NCI-H460 (cell line): ENCODE measurements at regions not wholly inside any gene's neighbourhood (a gene's known extent, or its start where the extent isn't known, plus 50 kb on each side); places are given as distances from the start of the nearest gene placed in this dataset.

ENCODE experiments used
- DNase-seq: peaks from one replicate; pipeline ENCODE4 v3.0.0-alpha.2; 2016; ENCODE audit warnings: low read depth; ENCODE audit errors: extremely low read depth

DNA sequence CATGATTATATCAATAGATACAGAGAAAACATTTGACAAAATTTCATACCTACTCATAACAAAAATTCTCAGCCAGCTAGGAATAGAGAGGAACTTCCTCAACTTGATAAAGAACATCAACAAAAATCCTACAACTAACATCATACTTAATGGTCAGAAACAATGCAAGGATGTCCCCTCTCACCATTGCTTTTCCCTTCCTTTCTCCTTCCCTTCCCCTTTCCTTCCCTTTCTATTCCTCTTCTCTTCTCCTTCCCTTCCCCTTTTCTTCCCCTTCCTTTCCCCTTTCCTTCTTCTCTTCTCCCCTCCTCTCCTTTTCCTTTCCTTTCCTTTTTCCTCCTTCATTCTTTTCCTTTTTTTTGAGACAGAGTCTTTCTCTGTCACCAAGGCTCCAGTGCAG, 418.3 kb upstream of the B3GAT1 start:
- DNase-seq, result no peak

- no peak for DNase-seq
These were observed 411.9 kb upstream of the B3GAT1 start for GRCh38 chr11:134823970-134824369.

- no peak for DNase-seq
These were observed 410.9 kb upstream of the B3GAT1 start for GRCh38 chr11:134822897-134823296.

GRCh38 chr11:134821422-134821821, 409.4 kb upstream of the B3GAT1 start:
- DNase-seq, result no peak

DNA sequence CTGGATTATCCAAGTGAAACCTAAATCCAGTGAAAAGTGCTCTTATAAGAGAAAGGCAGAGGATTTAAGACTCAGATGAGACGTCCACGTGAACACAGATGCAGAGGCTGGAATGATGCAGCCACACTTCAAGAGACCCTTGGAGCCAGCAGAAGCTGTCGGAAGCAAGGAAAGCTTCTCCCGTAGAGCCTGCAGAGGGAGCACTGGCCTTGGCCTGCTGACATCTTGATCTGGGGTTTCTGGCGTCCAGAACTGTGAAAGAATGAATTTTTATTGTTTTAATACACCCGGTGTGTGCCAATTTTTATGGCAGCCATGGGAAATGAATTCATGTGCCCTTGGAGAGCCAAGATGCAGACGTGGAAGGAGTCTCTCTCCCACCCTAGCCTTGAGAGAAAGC, 407.0 kb upstream of the B3GAT1 start:
- no peak for DNase-seq

DNA sequence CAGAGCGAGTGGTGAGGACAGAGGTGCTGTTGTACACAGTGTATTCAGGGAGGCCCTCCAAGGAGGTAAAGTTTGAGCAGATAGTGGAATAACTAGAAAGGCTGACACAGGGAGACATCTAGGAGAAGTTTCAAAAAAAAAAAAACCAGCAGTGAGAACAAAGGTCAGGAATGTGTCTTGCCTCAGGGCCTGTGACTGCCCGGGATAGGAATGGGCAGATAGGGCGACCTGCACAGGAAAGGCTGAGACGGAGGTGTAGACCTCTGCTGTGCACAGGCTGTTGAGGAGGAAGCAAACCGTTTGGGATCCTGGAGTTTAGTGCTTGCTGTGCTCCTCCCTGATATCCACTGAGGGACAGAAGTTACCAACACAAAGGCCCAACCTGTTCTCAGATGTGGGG, 406.5 kb upstream of the B3GAT1 start:
- DNase-seq, result no peak

- no peak for DNase-seq
These were observed 403.4 kb upstream of the B3GAT1 start for GRCh38 chr11:134815404-134815803.

DNA sequence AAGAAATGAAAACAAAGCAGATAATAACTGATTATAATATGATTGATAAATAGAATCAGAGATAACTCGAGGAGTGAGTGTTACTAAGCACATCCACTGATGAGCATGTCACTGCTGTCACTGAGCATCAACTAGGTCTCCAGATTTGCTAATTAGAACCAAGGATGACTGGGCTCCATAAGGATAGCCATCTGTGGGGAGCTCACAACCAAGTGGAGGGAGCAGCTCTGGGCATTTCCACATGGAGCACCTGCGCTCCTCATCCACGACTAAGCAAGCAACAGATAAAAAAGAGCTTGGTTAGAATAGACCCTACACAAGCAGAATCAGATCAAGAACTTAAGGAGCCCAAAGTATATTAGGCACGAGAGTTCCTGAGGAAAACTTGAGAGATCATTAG, 396.0 kb upstream of the B3GAT1 start:
- DNase-seq, result no peak

DNA sequence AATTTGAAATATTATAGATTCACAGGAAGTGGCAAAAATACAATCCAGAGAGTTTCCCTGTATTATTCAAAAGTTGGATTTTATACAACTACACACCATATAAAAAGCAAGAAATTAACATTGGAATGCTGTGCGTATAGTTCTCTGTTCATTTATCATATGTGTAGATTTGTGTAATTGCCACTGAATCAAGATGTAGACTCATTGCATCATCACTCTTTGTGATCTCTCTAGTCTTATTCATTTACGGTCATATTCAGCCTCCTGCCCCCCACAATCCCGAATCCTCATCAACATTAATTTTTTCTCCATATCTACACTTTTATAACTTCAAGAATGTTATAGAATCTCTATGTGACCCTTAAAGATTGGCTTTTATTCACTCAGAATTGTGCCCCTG, 390.6 kb upstream of the B3GAT1 start:
- no peak for DNase-seq

- no peak for DNase-seq
These were observed 390.1 kb upstream of the B3GAT1 start for GRCh38 chr11:134802116-134802515.

- DNase-seq, result no peak
These were observed 389.5 kb upstream of the B3GAT1 start for GRCh38 chr11:134801570-134801969.

GRCh38 chr11:134800826-134801225, 388.8 kb upstream of the B3GAT1 start:
- DNase-seq, result no peak

DNA sequence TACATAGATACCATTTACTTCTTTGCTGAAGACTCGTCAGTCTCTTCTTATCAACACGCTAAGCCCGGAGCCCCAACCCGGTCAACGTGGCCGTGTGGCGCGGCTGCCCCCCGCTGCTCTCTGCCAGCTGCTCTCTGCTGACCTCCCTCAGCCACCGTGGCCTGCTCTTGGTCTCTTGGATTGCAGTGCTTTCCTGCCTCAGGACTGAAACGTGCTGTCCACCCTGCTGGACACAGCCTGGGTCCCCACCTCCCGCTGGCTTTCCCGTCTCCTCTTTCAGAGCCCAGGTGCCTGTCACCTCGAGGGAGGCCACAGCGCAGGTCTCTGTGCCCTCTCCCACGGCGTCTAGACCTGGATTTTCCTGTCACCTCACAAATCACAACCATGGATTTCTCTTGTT, 388.1 kb upstream of the B3GAT1 start:
- no peak for DNase-seq

- no peak for DNase-seq
These were observed 387.3 kb upstream of the B3GAT1 start for GRCh38 chr11:134799386-134799785.

DNA sequence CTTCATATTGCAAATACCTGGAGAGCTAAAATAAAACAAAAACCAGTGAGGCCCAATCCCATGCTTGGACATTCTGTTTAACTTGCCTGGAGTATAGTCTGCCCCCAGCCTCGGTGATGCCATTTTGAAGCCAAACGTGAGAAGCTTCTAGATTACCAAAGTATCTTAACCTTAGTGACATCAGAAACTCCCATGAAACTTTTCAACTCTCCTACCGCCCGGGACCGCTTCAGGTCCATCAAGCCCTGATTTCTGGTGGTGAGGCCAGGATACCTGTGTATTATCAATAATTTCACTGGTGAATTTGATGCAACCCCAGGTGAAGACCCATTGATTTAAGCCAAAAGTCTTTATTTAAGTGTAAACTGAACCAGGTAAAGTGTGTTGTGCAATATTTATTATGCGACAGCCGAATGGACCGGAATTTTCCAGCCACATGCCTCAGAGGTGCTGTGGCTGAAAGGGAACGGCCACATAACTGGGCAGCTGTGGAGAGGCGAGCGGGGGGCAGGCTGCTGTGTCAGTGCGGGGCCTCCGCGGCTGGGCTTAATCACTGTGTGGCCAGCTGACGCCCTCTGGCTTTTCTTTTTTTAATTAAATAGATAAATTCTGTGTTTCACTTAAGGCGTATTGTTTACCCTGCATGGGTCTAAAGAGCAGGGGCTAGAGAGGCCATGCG, 385.5 kb upstream of the B3GAT1 start:
- no peak for DNase-seq

- no peak for DNase-seq
These were observed 383.0 kb upstream of the B3GAT1 start for GRCh38 chr11:134795017-134795416.

GRCh38 chr11:134794192-134794591, 382.1 kb upstream of the B3GAT1 start:
- no peak for DNase-seq

DNA sequence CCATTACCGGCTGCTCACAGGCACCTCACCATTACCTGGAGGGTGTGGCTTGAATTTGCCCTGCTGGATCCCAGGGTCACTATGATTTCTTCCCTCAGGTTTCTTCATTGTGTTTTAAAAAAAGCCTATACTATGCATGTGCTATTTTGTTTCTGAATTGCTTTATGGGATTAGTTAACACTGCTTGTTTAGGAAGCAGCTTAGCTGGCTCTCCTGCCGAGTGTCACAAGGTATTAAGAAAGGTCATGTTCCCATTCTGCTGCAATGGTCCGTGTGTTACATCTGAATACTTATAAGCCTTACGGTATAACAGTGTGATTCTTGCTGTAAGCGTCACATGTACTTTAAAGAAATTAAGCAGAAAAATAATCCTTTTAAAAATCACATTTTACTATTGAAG, 380.6 kb upstream of the B3GAT1 start:
- DNase-seq, result no peak

GRCh38 chr11:134792044-134792443, 380.0 kb upstream of the B3GAT1 start:
- no peak for DNase-seq

GRCh38 chr11:134791102-134791501, 379.1 kb upstream of the B3GAT1 start:
- DNase-seq, result no peak

DNA sequence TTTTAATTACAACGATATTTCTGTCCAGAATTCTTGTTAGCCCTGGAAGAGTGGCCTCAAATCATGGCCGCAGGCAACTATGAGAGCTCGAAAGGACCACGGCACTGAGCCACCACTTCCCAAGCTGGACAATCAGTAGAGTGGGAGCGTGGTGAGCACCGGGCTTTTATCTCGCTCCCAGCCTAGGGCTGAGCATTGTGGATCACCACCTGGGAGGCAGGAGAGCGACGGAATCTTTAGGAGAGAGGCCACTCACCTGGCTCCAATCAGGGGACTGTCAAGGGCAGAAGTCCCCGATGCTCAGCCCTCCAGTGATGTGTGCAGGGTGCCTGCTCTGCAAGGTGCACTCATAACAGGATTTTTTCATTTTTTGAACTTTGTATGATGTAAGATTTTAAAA, 377.1 kb upstream of the B3GAT1 start:
- DNase-seq, result no peak

GRCh38 chr11:134786636-134787035, 374.6 kb upstream of the B3GAT1 start:
- no peak for DNase-seq

DNA sequence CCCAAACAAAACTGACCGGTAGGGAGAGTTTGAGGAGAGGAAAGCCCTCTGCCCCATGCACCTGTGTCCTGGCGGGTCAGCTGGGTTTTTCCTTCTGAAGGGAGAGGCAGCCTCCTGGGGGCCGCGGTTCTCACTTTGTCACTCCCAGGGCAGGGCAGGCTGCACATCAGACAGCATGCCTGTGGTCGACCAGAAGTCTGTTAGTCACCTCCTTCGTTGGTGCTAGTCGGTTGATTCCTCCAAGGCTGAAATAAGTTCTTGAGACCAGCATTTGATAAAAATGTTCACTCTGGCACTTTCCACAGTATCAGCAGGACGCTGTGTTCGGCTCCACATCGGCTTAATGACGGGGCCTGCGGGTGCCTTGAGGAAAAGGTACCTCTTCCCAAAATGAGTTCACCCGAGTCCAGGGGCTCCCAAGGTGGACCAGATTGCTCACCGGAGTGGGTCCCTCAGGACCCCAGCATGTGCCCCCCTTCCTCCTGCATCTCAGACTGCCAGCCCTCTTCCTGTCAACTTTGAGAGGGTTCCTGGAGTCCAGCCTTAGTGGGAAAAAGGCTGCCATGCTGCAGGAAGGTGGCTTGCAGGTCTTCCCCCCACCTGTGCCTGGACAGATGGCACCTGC, 373.7 kb upstream of the B3GAT1 start:
- no peak for DNase-seq
